ENCODE measurements at regions not wholly inside any gene's neighbourhood (a gene's known extent, or its start where the extent isn't known, plus 50 kb on each side); places are given as distances from the start of the nearest gene placed in this dataset.

DNA sequence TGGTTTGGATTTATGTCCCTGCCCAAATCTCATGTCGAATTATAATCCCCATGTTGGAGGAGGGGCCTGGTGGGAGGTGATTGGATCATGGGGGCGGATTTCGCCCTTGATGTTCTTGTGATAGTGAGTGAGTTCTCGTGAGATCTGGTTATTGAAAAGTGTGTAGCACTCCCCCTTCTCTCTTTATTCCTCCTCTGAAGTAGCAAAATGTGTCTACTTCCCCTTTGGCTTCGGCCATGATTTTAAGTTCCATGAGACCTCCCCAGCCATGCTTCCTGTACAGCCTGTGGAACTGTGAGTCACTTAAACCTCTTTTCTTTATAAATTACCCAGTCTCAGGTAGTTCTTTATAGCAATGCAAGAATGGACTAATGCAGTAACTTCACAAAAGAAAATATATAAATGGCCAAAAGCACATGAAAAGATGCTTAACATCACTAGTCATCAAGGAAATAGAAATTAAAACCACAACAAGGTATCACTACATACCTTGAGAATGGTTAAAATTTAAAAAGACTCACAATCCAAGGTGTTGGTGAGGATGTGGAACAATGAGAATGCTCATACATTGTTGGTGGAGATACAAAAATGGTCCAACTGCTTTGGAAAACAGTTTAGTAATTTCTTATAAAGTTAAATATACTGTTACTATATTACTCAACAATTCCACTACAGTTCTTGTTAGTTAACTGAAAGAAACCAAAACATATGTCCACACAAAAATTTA is 218.7 kb downstream of the SNX10 start:
- Mint-ChIP-seq H3K4me1 (ENCODE audit: low read depth) (peaks cover 33% of the 10 kb centered on the region), H3K27ac (no peak overlapping the region), H3K4me3 (ENCODE audit: low read depth) (no peak overlapping the region), H3K36me3 (ENCODE audit: insufficient read depth) (no peaks in the 10 kb centered on the region), H3K27me3 (no peaks in the 10 kb centered on the region), H3K9me3 (ENCODE audit: low read depth) (no peaks in the 10 kb centered on the region)
- TF ChIP-seq, protein P1, sequence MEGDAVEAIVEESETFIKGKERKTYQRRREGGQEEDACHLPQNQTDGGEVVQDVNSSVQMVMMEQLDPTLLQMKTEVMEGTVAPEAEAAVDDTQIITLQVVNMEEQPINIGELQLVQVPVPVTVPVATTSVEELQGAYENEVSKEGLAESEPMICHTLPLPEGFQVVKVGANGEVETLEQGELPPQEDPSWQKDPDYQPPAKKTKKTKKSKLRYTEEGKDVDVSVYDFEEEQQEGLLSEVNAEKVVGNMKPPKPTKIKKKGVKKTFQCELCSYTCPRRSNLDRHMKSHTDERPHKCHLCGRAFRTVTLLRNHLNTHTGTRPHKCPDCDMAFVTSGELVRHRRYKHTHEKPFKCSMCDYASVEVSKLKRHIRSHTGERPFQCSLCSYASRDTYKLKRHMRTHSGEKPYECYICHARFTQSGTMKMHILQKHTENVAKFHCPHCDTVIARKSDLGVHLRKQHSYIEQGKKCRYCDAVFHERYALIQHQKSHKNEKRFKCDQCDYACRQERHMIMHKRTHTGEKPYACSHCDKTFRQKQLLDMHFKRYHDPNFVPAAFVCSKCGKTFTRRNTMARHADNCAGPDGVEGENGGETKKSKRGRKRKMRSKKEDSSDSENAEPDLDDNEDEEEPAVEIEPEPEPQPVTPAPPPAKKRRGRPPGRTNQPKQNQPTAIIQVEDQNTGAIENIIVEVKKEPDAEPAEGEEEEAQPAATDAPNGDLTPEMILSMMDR (IDR thresholded peaks at IDR 0.05; ENCODE audit: unreplicated experiment): no peak
- DNase-seq (ENCODE audit: low spot score, unreplicated experiment): no peak

DNA sequence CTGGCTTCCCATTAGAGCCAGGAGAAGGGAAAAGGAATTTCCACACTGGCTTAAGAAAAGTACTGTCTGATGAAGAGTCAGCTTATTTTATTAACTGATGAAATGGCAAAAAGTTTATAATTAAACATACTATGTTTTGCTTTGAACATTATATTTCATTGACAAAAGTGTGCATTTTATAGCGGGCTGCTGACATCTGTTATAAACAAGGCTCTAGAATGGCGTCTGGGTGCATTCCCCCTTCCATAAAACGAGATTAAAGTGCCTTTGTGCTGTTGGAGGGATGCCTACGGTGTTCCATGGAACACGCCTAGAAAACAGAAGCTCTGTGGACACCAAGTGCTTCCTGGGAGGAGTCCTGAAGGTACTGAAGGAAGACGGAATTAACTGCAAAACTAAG is 220.2 kb downstream of the SNX10 start:
- TF ChIP-seq, protein P1 (IDR thresholded peaks at IDR 0.05; ENCODE audit: unreplicated experiment): no peak
- Mint-ChIP-seq H3K27ac (no peak overlapping the region), H3K4me1 (ENCODE audit: low read depth) (peaks cover 27% of the 10 kb centered on the region), H3K36me3 (ENCODE audit: insufficient read depth) (no peaks in the 10 kb centered on the region), H3K27me3 (peaks cover 5% of the 10 kb centered on the region), H3K9me3 (ENCODE audit: low read depth) (no peaks in the 10 kb centered on the region), H3K4me3 (ENCODE audit: low read depth) (no peak overlapping the region)
- DNase-seq (ENCODE audit: low spot score, unreplicated experiment): no peak

DNA sequence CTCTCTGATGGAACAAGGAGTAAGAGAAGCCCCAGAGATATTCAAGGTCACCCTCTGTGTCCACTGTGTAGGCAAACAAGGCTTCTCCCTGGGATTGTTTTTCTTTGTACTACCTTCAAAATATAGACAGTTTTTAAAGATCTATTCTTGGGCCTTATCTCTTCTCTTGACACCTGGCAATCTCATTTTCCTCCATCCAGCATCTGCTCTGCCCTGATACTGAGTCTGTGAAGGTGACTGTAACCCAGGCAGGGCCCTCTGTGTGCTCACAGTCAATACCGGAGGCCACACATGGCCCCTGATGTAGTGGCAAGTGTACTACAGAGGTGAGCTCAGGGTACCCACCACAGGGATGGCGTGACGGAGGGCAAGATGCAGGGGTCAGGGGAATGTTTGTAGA is 221.1 kb downstream of the SNX10 start:
- no peak overlapping the region for H3K27ac Mint-ChIP-seq
- H3K4me1 Mint-ChIP-seq (ENCODE audit: low read depth): peaks cover 20% of the 10 kb centered on the region
- no peak for DNase-seq (ENCODE audit: low spot score, unreplicated experiment)
- H3K36me3 Mint-ChIP-seq (ENCODE audit: insufficient read depth): no peaks in the 10 kb centered on the region
- TF ChIP-seq, protein P1 (IDR thresholded peaks at IDR 0.05; ENCODE audit: unreplicated experiment): no peak
- H3K9me3 Mint-ChIP-seq (ENCODE audit: low read depth): no peaks in the 10 kb centered on the region
- peaks cover 6% of the 10 kb centered on the region for H3K27me3 Mint-ChIP-seq
- no peak overlapping the region for H3K4me3 Mint-ChIP-seq (ENCODE audit: low read depth)

DNA sequence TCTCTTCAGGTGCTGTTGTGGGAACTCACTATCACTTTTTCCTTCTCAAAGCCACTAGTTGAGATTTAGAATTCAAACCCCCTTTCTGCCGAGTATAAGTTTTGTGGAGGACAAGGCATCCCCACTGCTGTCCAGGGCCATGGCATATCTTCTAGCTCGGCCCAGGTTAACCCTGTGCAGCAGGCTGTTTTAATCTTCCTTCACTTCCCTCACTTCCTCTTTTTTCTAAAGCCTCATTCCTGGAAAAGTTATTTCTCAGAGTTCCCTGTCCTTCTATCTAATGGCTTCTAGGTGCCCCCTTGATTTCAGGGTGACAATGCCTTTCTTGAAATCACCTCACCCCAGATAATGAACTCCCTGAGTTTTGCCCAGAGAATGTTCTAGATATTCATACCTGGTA is 222.3 kb downstream of the SNX10 start:
- TF ChIP-seq, protein P1 (IDR thresholded peaks at IDR 0.05; ENCODE audit: unreplicated experiment): no peak
- H3K4me1 Mint-ChIP-seq (ENCODE audit: low read depth): peaks cover 13% of the 10 kb centered on the region
- H3K27ac Mint-ChIP-seq: no peak overlapping the region
- DNase-seq (ENCODE audit: low spot score, unreplicated experiment): no peak
- H3K4me3 Mint-ChIP-seq (ENCODE audit: low read depth): no peak overlapping the region
- no peaks in the 10 kb centered on the region for H3K9me3 Mint-ChIP-seq (ENCODE audit: low read depth)
- H3K36me3 Mint-ChIP-seq (ENCODE audit: insufficient read depth): no peaks in the 10 kb centered on the region
- peaks cover 8% of the 10 kb centered on the region for H3K27me3 Mint-ChIP-seq

DNA sequence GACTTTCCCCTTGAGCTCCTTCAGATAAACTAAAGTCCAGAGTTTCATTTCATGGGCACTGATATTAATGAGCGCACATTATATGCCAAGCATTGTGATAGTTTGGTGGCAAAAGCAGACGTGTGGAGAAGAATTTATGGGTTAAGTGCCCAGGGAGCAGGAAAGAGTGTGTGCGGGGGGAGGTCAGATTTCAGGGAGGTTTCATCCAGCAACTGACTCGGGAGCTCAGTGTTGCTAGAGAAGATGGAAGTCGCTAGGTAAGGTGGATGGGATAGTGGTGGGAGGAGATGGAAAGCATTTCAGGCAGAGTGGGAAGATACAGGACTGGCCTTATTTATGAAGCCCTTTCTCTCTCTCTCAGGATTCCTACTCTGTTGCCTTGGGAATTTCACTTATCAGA is 223.0 kb downstream of the SNX10 start:
- no peak overlapping the region for H3K4me3 Mint-ChIP-seq (ENCODE audit: low read depth)
- peaks cover 8% of the 10 kb centered on the region for H3K27me3 Mint-ChIP-seq
- peaks cover 8% of the 10 kb centered on the region for H3K4me1 Mint-ChIP-seq (ENCODE audit: low read depth)
- TF ChIP-seq, protein P1 (IDR thresholded peaks at IDR 0.05; ENCODE audit: unreplicated experiment): no peak
- DNase-seq (ENCODE audit: low spot score, unreplicated experiment): no peak
- H3K27ac Mint-ChIP-seq: no peak overlapping the region
- no peaks in the 10 kb centered on the region for H3K36me3 Mint-ChIP-seq (ENCODE audit: insufficient read depth)
- no peaks in the 10 kb centered on the region for H3K9me3 Mint-ChIP-seq (ENCODE audit: low read depth)

All from progenitor cell of endocrine pancreas (in vitro differentiated cells).